CD4-positive, alpha-beta T cell treated with Interleukin-21 for 1 hour (primary cell): ENCODE measurements at regions not wholly inside any gene's neighbourhood (a gene's known extent, or its start where the extent isn't known, plus 50 kb on each side); places are given as distances from the start of the nearest gene placed in this dataset.
"Not testable (repeated sequence)": the region's sequence is repeated elsewhere in the genome, so short reads cannot be mapped to it uniquely, and the experiment has no call there.

ENCODE experiments used
- DNase-seq: peaks from one replicate; pipeline ENCODE4 v3.0.0-alpha.2; 2020

DNA sequence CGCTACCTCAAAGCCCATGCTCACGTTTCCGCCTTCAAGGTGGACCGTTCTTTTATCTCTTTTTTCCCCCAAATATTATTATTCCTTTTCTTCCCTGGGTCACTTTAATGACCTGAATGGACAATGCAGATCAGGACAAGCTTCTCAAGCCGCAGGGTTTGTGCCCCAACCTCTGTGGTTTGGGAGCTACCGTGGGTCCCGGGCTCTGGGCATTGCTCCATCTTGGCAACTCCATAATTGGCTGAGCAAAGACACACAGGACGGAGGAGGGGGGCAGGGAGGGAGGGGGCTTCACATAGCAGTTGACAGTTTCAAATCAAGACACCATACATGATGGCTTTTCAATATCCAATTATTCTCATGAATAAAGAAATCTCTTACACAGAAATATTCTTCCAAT is 308.1 kb upstream of the FZD8 start:
- no peak for DNase-seq

GRCh38 chr10:35949811-35950211 is 307.7 kb upstream of the FZD8 start:
- no peak for DNase-seq

DNA sequence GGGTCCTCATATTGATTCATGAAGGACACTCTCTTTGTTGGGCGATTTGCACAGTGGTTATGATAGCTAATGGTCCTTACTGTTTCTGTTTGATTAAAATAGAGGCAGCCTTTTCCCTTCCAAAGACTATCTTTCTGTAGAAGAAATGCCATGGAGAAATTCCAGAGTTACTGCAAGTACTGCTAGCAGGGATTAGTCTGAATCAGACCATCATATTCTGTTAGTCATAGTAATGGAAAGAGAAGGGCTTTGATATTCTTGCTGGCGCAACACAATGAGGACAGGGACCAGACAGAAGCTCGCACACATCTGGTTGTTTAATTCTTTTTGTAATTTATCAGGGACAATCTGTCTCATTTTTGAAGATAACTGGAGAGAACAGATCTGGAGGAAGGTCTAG is 304.5 kb upstream of the FZD8 start:
- DNase-seq = no peak

GRCh38 chr10:35942057-35942456 is 300.0 kb upstream of the FZD8 start:
- no peak for DNase-seq

- DNase-seq = no peak
These were observed 298.3 kb upstream of the FZD8 start for GRCh38 chr10:35940141-35941041.

DNA sequence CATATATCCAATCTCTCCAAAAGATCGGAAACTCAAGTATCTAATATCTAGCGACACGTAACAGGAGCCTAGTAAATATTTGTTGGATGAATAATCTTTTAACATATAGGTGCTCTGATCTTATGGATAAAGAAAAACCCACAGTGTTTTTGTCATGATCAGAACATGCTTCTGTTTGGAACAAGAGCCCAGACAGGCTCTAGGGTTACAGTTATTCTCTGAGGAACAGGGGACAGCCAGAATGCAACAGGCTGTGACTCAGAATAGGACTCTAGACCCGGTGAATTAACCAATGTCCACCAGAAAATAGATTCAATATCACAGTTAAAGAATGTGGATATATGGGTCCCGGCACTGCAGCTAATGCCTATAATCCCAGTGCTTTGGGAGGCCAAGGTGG is 296.1 kb upstream of the FZD8 start:
- no peak for DNase-seq

DNA sequence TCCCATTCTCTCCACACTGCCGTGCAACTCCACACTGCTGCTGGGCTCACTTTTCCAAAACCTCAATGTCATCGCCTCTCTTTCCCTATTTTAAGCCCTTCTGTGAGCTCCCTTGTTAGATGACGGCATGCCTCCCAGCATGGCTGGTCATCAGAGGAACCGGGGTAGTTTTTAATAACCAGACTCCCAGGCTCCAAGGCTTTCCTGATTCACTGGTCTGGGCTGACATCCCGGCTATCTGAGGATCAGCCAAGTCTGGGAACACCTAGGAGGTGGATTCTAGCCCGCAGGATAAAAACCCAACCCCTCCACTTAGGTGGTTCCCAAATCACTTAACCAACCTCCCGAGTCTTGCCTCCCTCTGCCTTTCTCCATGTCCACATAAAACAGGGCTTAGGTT is 295.4 kb upstream of the FZD8 start:
- no peak for DNase-seq

DNA sequence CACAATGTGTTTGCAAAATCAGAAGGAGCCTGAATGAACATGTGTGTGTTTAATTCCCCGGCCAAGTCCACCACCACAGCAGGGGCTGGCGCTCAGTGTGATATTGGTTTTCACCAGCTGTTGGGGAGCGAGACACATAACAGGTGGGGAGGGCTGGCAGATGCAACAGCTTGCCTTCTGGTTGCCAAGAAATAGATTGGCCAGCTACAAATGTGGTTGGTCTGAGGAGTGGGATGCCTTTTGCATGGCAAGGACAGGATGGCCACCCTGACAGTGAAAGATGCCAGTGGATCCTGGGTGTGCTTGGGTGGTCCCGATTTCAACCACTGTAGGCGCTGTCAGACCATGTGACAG is 292.5 kb upstream of the FZD8 start:
- no peak for DNase-seq

- no peak for DNase-seq
These were observed 292.0 kb upstream of the FZD8 start for GRCh38 chr10:35933940-35934641.

GRCh38 chr10:35933491-35933890 is 291.4 kb upstream of the FZD8 start:
- no peak for DNase-seq

DNA sequence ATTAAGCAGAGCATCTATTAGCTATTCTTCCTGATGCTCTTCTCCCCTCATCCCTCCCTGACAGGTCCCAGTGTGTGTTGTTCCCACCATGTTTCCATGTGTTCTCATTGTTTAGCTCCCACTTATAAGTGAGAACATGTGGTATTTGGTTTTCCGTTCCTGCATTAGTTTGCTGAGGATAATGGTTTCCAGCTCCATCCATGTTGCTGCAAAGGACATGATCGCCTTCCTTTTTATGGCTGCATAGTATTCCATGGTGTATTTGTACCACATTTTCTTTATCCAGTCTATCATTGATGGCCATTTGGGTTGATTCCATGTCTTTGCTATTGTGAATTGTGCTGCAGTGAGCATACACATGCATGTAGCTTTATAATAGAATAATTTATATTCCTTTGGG is 287.9 kb upstream of the FZD8 start:
- DNase-seq = not testable (repeated sequence)

DNA sequence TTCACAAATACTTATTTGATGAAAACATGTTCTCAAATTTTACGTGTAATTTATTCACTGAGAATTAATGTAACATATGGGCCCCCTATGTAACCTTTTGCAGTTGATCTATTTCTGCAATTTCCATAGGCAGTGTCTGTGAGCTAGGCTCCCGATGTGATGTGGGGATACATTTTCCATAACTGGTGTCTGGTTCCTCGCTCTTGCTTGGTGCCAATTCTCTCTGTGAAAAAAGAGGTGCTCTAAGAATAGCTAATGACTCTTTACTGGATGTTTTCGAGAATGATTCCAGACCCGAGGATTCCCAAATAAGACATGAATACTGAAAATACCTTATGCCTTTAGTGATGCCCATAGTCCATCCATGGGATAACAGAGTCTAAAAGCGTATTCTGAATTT is 286.7 kb upstream of the FZD8 start:
- no peak for DNase-seq

GRCh38 chr10:35927990-35928488 is 285.9 kb upstream of the FZD8 start:
- DNase-seq = no peak

GRCh38 chr10:35927341-35927740 is 285.2 kb upstream of the FZD8 start:
- DNase-seq = no peak

- no peak for DNase-seq
These were observed 284.8 kb upstream of the FZD8 start for GRCh38 chr10:35926846-35927245.

DNA sequence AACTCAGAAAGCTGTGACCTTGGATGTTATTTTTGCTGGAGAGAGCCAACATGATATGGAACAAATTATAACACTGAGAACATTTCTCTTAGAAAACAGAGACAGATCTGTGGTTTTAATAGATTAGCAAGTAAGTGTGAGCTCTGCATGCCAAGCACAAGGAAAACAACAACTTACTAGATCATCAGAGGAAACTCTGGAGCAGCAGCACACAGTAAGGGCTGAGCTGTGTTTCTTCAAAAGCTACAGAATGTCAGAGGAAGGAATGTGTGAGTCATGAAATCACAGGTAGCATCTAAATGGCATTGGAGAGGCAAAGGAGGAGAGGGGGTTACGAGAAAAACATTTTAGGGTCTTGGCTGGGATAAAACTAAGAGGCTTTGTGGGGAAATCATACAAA is 283.4 kb upstream of the FZD8 start:
- no peak for DNase-seq

GRCh38 chr10:35924759-35925158 is 282.7 kb upstream of the FZD8 start:
- DNase-seq = no peak

DNA sequence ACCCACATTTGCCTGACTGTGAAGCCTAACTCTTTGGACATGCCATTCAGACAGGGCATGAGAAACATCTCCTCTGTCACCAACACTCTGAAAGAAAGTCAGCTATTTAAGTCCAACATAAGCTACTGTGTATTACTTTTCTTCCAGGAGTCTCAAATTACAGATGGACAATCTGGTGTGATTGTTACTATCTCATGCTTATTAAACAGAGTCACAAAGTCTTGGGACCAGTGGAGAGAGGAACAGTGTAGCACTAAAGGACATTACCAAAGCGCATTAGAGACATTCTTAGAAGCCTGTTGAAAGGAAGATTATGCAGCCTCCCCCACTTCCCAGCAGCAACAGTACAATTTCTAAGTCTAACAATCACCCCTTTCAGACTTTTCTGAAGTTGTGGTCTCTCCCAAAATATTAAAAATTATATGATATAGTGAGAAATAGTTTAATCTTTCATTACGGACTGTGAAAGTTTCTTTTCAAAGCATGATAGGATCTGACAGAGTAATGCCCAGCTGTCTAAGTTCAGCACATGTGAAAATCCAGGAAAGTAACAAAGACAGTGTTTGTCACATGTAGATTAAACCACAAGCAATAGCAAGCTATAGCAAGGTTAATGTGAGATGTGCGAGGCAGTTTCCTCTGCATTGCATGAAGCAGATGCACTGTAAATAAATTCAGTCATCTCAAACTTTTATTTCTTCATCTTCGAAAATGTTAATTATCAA is 280.9 kb upstream of the FZD8 start:
- DNase-seq = no peak

- no peak for DNase-seq
These were observed 279.8 kb upstream of the FZD8 start for GRCh38 chr10:35921866-35922350.

DNA sequence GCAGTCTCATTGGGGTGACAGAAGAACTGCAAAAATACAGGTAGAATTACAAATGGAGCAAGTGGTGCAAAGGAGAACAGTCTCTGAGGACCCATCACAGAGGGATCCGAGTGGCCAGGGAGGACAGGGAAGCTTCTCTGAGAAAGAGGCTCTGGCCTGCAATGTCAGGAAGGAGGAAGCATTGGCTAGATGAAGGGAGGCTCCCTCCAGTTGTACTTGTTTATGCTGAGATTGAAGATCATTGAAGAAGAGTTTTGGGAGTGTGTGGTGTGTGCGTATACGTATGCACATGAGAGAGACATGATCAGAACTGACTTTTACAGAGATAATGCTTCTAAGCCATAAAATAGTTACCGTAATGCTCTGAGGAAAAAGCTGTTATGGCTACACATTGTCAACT is 274.7 kb upstream of the FZD8 start:
- no peak for DNase-seq

DNA sequence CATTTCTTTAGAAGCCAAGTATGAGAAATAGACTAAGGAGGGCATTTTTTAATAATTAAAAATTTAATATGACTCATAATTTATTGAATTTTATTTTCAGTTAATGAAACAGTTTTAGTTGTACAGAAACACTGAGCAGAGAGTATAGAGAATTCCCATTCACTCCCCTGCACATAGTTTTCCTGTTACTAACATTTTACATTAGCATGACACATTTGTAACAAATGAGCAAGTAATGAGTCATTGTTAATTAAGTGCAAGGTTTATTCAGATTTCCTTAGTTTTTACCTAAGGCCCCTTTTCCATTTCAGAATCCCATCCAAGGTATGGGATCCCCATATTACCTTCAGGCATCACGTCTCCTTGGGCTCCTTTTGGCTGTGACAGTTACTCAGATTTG is 271.5 kb upstream of the FZD8 start:
- DNase-seq = no peak

- DNase-seq = no peak
These were observed 270.8 kb upstream of the FZD8 start for GRCh38 chr10:35912615-35913569.
